ENCODE measurements at regions not wholly inside any gene's neighbourhood (a gene's known extent, or its start where the extent isn't known, plus 50 kb on each side); places are given as distances from the start of the nearest gene placed in this dataset.

- Histone ChIP-seq H3K27me3 (replicated peaks; ENCODE audit: insufficient read depth, low read depth, low read length, poor library complexity) (no peaks in the 10 kb centered on the region), H3K4me3 (ENCODE audit: low read depth, low read length, poor library complexity, severe bottlenecking) (no peak overlapping the region), H3K4me1 (ENCODE audit: insufficient read depth, low read length, poor library complexity, severe bottlenecking) (no peaks in the 10 kb centered on the region), H3K27ac (ENCODE audit: low read depth, low read length, poor library complexity, severe bottlenecking) (no peak overlapping the region), H3K36me3 (ENCODE audit: insufficient read depth, low read length, poor library complexity, severe bottlenecking) (no peaks in the 10 kb centered on the region), H3K9me3 (ENCODE audit: low read depth, low read length, poor library complexity, severe bottlenecking) (no peaks in the 10 kb centered on the region)
- ChIA-PET POLR2A (ENCODE audit: low non-redundant PET) (no interaction called here), CTCF (no interaction called here)
- intact Hi-C loops (cut with micrococcal nuclease; ENCODE audit: unreplicated experiment): no loop called here
- TF ChIP-seq CTCF (conservative IDR thresholded peaks at IDR 0.05; ENCODE audit: low read depth, low read length): no peak
- no peak for TF ChIP-seq EZH2 (IDR thresholded peaks at IDR 0.05; ENCODE audit: borderline replicate concordance, low read depth, low read length, poor library complexity, severe bottlenecking)
- no peak for DNase-seq (ENCODE audit: low spot score)
- no TSS peak for BruUV-seq (replicated peaks)
Measured at GRCh38 chr14:51189600-51190376, 50.3 kb upstream of the TMX1 start.

Measured in A673 (cell line).